Cerebellar cortex (tissue), 1 donor: ENCODE measurements at regions not wholly inside any gene's neighbourhood (a gene's known extent, or its start where the extent isn't known, plus 50 kb on each side); places are given as distances from the start of the nearest gene placed in this dataset.
"Not testable (repeated sequence)": the region's sequence is repeated elsewhere in the genome, so short reads cannot be mapped to it uniquely, and the experiment has no call there.

ENCODE experiments used
- DNase-seq: peaks from one replicate; pipeline ENCODE4 v3.0.0-alpha.2; 2015; ENCODE audit warnings: low spot score

DNA sequence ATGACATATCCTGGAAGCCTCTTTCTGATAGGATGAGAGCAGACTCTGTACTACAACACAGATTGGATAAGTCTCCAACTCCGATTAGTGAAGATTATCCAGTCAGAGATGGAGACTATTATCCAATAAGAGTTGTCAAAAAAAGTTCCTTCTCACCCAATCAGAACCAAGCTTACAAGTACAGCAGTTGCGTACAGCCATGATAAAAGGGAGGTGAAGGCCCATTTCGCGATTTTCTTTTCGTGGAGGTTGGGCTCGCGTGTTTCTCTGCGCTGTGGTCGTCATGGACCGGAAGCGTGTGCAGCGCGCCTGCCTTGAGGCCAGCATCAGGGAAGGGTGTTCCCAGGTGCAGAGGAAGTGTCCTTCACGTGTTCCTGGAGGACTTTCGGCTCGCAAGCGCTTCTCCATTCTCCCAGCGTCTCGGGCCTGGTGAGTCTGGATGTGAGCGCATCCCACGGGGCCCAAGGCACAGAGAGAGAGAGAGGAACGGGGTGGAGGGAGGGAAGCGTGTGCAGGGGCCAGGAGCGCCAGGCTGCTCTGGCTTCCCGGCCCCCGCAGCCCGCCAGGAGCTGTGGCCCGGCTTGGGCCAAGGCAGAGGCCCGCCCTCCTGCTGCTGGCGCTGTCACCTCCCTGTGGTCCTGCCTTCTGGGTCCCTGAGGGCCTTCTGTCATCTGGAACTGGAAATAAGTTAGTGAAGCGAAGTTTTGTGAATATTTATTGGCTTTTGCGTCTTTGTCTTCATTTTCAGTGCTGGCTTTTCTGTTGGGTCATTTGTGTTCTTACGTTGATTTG is 53.9 kb downstream of the CDRT15L2 start:
- not testable (repeated sequence) for DNase-seq

DNA sequence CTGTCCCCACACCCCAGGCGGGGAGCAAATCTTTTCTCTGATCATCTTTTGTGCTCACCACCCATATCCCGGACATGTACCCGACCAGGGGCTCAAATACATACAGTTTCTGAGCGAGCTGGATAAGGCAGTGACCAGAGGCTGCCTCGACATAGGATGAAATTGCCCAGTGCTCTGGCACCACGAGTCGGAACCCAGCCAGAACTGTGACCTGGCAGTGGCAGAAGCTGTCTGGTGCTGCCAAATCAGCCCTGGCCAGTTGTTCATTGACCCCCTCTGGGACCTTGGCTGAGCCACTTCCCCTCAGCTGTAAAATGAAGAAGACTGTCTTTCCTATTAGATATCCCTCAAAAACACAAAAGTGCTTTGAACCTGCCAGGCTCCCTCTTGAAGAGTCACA is 60.6 kb downstream of the CDRT15L2 start:
- DNase-seq, result not testable (repeated sequence)

DNA sequence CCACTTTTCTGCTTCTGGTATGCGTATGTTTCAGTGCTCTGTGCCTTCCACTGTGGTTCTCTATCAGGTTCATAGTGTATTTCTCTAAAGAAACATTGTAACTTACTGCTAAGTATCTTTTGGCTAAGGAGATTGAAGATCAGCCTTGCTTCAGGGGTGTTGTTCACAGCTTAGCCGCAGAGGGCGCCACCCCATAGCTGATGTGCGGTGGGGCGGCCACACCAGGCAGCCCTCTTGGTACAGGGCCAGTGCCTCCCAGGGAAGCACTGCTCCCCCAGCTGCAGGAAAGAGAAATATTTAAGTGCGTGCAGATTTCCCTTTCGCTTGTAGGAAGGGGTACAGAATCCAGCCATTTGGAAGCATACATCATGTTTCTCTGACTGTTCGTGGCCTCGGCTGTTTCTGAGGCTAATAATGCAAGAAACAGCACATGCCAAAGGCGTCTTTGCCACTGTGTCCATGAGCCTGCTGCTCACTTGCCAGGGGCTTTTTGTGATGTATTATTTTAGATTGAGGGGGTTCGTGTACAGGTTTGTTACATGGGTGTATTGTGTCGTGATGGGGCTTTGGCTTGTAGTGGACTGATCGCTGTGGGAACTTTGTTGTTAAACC is 67.2 kb downstream of the CDRT15L2 start:
- DNase-seq, result not testable (repeated sequence)

DNA sequence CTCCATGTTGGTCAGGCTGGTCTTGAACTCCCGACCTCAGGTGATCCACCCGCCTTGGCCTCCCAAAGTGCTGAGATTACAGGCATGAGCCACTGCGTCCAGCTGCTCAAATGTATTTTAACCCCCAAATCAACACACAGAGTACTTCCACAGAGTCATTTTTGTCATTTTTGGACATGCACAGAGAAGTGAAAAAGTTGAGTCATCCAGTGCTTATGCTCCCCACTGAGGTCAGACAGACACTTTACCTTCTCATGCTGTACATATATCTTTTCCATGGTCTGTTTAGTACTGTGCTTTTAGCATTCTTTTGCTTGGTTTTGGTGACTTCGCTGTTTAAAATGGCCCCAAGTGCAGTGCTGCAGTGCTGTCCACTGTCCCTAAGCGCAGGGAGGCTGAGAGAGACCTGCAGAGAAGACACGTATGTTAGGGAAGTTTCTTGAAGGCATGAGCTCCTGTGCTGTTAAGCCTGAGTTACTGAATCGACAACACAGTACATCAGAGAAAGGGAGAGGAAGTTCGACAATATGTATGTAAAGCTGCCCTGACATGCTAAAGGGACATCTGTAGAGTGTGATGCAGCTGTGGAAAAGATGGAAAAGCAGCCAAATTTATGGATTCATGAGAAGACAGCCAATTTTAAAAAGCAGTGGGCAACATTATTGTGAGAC is 69.7 kb downstream of the CDRT15L2 start:
- DNase-seq, result not testable (repeated sequence)

DNA sequence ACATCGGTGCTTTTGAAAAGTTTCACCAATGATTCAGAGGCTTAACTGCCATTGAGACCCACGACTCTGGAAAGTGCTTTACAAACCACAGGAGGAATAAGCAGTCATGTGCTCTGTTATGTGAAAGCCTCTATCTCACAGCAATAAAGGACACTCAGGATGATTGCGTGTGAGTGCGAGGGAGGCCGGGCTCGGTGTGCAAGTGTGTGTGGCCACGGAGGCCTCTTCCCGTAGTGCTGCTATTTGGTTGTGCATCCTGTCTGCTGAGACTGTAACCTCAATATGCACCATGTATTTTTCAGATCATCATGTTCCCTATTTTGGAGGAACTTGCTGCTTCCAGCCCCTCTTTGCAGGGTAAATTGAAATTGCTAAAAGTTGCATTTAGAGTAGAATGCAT is 71.5 kb downstream of the CDRT15L2 start:
- DNase-seq, result not testable (repeated sequence)

DNA sequence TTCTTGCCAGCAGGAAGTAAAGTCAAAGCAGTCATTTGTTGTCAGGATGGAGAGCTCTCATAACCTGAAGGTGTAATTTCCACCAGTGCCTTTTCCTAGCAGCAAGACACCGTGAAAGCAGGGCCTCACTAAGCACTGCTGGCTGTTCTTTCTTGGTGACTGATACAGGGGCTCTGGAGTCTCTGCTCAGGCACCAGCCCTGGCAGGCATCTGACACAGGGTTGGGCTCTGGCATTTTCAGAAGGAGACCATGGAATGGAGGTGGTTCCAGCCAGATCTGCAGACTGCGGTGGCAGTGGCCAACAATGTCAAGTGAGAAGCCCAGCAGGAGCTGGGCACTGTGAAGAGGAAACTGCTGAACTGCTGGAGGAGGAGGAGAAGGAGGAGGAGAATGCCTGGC is 72.2 kb downstream of the CDRT15L2 start:
- DNase-seq, result not testable (repeated sequence)

DNA sequence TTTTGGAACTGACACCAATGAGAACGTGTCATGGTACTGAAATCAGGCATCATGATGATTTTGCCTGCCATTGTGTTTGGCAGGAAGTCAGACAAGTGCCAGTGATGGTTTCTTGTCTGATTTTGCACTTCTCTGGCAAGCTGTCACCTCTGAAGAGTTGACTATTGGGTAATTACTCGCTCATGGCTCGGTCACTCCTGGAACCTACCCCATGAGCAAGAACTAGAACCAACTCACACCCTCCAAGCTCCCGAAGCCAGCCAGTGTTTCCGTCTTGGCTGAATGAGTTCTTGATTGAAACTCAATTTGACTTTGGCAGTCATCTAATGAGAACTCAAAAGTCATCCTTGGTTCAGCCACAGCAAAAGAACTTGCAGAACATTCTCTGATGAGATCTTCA is 73.9 kb downstream of the CDRT15L2 start:
- DNase-seq, result not testable (repeated sequence)

DNA sequence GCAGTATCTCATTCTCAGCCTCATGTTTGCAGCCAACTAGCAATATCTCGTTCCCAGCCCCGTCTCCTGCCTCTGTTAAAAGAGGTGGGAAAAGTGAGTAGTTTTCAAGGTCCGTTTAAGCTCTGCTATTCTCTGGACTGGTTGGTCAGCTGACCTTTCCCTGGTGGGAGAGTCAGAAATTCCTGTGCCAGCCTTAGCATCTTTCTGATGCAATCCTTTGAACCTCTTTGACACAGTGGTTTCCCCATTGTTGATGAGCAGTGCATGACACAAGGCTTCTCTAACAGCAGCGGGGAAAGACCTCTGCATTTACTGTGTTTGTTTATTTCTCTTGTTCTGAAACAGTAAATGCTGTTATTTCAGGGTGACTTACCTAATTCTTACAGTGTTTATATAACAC is 74.6 kb downstream of the CDRT15L2 start:
- not testable (repeated sequence) for DNase-seq

DNA sequence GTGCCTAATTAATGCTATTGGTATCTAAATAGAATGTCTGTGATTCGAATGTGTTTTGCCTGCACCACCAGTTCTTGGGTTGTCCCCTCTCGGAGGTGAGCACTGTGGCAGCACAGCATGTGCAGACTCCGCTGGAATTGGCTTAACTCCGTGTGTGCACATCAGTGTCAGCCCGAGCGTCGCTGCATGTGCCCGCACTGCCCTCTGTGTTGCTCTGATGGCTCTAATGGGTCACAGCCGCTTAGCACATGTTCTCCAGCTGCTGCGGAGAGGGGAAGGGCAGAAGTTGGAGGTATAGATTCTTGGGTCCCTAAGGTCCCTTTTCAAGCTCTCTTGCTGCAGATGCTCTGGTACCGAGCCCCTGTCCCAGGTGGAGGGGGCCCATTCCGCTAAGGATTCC is 75.1 kb downstream of the CDRT15L2 start:
- not testable (repeated sequence) for DNase-seq

DNA sequence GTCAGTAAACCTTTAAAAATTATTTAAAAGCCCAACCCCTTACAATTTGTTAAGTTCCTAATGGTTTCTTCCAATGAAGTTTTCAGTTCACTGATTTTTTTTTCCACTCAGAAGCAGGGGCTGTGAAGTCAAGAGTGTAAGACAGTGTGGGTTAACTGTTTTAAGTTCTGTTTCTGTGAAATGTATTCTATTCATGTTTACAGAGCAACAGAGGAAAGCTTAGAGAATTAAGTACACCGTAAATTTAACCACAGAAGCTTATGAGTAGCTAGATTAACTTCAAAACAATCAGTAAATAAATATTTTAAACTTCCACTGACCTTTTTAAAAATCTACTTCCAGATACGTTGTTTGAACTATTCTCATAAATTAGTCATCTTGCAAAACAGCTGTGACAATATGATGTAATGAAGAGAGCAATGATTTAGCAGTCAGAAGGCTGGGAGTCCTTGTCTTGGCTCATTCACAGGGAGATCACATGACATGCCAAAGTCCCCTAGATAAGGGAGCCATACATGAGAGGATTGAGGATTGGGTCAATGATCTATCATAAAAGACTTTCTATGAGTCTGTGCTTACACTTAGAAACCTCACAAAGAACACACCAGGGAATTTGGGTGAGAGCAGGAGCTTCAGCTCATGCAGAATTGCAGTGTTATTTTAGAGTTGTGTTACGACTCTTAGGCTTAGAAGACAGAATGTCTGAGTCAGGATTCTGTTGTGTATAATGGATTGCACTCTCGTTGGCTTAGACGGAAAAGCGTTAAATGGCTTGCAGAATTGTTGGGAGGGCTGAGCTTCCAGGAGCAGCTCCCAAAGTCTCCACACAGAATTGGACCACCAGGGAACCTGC is 85.8 kb downstream of the CDRT15L2 start:
- DNase-seq, result not testable (repeated sequence)

DNA sequence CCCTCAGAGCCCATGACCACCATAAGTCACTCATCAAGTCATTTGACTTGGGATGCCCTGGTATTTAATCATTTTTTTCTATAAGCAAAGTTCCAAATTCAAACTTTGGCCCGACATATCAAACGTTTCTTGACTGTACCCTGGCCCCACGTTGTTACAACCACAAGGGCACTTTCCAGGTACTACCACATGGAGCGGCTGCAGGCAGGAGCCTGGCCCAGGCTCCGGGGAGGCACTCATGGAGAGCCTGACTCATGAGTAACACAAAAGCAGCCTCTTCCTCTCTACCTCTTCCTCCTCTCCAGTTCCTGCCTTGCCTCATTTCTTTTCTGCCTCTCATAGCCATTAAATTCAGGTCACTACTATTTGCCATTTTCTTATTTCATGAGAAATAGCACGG is 87.2 kb downstream of the CDRT15L2 start:
- DNase-seq, result not testable (repeated sequence)

DNA sequence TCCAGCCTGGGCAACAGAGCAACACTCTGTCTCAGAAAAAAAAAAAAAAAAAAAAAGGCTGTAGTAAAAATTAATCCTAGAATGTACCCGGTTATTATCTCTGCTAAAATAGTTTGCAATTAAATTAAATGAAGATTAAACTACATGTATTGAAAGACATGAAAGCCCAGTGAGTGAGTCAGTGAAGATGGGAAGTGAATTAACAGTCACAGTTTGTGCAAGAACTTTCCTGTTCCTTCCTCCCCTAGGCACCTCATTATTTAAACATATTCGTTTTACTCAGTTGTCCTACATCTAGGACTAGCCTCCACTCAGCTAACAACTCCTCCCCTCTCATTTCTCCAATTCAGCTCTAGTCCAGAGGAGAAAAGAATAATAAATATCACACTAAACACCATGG is 88.2 kb downstream of the CDRT15L2 start:
- not testable (repeated sequence) for DNase-seq

DNA sequence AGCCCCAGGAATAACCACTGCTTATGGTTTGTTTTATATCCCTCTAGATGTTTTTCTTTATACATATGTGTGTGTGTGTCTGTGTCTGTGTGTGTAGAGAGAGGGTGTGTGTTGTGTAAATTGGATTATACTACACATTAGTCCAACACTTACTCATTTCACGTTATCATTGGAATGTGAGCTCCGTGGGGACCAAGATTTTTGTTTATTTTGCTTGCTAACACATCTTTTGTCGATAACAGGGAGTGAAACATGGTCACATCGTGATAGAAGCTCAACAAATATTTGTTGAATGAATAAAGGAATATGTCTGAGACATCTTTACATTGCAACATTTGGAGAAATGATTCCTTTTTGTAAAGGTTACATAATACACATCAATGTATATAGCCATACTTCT is 88.8 kb downstream of the CDRT15L2 start:
- not testable (repeated sequence) for DNase-seq

DNA sequence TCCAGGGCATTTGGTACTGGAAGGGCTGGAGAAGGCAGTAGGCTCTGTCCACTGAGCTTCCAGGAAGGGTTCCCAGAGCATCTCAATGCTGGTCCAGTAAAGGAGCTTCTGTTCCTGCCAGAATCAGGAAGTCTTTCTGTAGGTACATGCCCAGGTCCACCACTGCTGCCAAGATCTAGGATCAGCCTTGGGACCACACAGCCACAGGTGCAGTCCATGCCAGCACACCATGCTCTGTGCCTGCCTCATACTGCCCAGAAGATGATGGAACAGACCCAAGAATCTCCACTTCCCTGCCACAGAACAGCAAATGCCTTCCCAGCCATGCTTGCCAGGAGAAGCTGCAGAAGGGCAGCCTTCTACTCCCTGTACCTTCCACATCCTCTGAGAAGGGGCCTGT is 89.3 kb downstream of the CDRT15L2 start:
- peak; percentile 18 for DNase-seq

DNA sequence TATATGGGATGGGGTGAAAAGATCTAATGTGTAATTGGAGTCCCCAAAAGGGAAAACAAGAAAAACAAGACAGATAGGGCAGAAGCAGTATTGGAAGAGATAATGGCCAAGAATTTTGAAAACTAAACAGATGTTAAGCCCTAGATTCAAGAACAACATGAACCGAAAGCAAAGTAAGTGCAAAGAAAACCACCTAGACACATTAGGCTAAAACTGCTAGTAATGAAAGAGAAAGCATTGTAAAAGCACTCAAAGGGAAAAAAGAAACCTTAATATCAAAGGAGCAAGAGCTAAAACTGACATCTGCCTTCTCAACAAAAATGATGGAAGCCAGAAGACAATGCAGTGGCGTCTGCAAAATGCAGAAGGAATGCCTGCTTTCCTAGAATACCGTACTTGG is 91.0 kb downstream of the CDRT15L2 start:
- not testable (repeated sequence) for DNase-seq

DNA sequence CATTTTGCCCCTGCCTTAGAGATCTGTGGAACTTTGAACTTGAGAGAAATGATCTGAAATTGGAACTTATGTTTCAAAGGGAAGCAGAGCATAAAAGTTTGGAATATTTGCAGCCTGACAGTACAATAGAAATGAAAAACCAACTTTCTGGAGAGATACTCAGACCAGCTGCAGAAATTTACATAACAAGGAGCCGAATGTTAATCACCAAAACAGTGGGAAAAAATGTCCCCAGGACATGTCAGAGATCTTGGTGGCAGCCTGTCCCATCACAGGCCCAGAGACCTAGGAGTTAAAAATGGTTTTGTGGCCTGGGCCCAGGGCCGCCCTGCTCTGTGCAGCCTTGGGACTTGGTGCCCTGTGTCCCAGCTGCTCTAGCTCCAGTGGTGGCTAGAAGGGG is 94.8 kb downstream of the CDRT15L2 start:
- DNase-seq, result not testable (repeated sequence)

DNA sequence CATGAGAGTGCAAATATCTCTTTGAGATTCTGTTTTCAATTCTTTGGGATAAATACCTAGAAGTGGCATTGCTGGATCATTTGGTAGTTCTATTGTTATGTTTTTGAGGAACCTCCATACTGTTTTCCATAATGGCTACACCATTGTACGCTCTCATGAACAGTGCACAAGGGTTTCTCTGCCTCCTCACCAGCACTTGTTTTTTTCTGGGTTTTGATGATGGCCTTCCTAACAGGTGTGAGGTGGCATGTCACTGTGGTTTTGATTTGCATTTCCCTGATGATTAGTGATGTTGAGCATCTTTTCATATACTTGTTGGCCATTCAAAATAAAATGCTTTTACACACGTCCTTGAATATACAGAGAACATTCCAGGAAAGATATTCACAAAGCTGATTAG is 96.2 kb downstream of the CDRT15L2 start:
- not testable (repeated sequence) for DNase-seq

DNA sequence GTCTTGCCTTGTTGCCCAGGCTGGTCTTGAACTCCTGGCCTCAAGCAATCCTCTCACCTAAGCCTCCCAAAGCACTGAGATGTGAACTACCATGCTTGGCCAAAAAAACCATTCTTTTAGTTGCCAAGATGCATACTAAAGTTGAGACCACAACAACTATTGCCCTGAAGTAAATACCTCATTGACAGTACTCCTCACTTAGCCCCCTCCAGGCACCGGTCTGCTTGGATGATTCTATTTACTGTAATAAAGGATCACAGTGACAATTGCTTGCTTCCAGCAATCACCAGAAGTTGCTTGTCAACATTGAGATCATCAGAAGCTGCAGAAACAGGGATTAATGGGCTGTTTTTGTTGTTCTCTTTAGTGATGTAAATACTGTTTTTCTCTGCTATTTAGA is 97.1 kb downstream of the CDRT15L2 start:
- not testable (repeated sequence) for DNase-seq

DNA sequence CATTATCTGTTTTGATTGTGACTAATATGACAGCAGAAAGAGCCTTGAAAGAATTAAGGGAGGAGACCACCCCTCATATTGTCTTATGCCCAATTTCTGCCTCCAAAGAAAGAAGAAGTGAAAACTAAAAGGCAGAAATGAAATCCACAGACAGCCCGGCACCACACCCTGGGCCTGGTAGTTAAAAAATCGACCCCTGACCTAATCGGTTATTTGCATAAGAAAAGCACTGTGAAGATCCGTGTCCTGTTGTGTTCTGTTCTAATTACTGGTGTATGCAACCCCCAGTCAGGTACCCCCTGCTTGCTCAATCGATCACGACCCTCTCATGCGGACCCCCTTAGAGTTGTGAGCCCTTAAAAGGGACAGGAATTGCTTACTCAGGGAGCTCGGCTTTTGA is 97.9 kb downstream of the CDRT15L2 start:
- not testable (repeated sequence) for DNase-seq

DNA sequence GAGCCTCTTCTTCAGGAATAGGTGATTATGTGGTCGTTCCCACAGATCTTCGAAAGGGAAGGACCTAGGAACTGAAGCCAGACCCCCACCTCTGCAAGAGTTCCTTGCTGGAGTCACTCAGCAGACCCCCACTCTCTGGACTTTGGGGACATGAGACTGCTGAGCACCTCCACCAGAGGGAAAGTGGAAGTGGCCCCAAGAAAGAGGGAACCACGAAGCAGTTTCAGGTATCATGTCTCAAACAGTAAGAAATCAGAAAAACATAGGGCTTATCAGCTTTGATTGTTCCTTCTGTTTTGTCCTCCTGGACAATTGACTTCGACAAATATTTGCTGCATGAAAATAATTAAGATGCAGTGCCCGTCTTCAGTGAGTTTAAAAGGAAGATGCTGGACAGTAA is 98.9 kb downstream of the CDRT15L2 start:
- not testable (repeated sequence) for DNase-seq

DNA sequence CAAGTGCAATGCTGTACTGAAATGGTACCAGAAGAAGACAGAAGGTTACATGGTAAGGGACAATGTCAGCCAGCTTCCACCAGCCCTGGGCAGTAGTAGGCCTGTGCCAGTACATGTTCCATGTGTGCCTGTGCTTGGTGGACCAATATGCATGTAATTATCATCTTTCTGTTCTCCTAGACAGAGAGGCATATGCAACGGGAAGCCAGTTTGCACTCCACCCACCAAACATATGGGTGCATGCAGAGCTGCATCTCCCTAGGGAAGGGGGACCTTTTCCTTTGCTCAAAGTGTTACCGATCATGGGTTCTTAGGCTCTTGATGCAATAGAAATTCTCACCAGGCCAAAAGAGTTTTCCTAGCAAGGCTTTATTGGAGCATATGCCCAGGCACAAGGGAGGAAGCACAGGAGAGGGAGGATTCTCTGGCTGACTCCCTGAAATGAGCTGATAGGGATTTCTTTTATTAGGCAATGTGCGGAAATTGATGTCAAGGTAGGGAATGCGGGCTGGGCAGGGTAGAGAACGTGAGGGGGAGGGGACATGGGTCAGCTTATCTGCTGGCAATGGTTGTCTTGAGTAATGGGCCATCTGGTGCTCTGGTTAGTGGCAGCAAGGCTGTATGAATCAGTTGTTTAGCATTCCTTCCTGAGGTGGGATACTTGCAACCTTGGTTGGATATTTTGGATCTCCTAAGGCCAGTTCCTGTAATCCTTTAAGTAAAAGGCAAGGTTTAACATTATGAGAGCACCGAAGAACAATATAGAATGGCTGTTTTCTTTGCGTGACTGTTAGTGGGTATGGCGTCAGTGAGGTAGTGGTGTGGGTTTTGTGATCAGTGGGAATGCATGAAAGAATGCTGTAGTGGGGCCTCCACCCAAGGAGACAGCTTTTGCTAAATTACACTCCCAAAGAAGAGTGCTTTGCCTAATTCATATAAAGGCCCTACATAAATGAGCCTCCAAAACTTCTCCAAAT is 102.5 kb downstream of the CDRT15L2 start:
- not testable (repeated sequence) for DNase-seq
